Esophagus (tissue), 2 donors: ENCODE measurements at regions not wholly inside any gene's neighbourhood (a gene's known extent, or its start where the extent isn't known, plus 50 kb on each side); places are given as distances from the start of the nearest gene placed in this dataset.
A peak's percentile ranks its signal among the peaks of the same experiment; 100 is the strongest.
"Not testable (repeated sequence)": the region's sequence is repeated elsewhere in the genome, so short reads cannot be mapped to it uniquely, and the experiment has no call there.

Experiments used
- H3K27ac ChIP-seq, 2 donors: one replicate each; pipeline ENCODE4 v1.5.1; 2013; ENCODE audit warnings: low read depth in 2 of 2, mild to moderate bottlenecking in 2 of 2, inconsistent platforms in 1 of 2, low read length in 1 of 2, moderate library complexity in 1 of 2
- H3K27me3 ChIP-seq, 2 donors: one replicate each; pipeline ENCODE4 v1.6.1; 2013; ENCODE audit warnings: low read length in 2 of 2, control low read depth in 1 of 2, mild to moderate bottlenecking in 1 of 2; ENCODE audit not compliant: insufficient read depth in 2 of 2, control insufficient read depth in 1 of 2
- H3K36me3 ChIP-seq, 2 donors: one replicate each; pipeline ENCODE4 v1.6.1; 2013; ENCODE audit warnings: low read length in 1 of 2; ENCODE audit not compliant: control insufficient read depth in 2 of 2, insufficient read depth in 2 of 2
- H3K4me1 ChIP-seq, 2 donors: one replicate each; pipeline ENCODE4 v1.6.1; 2013; ENCODE audit warnings: low read length in 1 of 2; ENCODE audit not compliant: control insufficient read depth in 2 of 2, insufficient read depth in 2 of 2
- H3K4me3 ChIP-seq, 2 donors: one replicate each; pipeline ENCODE4 v1.5.1; 2013; ENCODE audit warnings: low read length in 2 of 2, mild to moderate bottlenecking in 2 of 2, low read depth in 1 of 2, moderate library complexity in 1 of 2
- H3K9me3 ChIP-seq, 2 donors: one replicate each; pipeline ENCODE4 v1.6.1; 2013; ENCODE audit warnings: mild to moderate bottlenecking in 2 of 2, low read depth in 1 of 2, low read length in 1 of 2, moderate library complexity in 1 of 2; ENCODE audit not compliant: control insufficient read depth in 2 of 2, insufficient read depth in 1 of 2
- WGBS, 2 donors: extraction: QIAGEN DNeasy Blood & Tissue Kit; methylation state at CpG; one replicate each; pipeline ENCODE4 v1.1.7; 2013; 5-methylcytosine and 5-hydroxymethylcytosine counted together
- donor health status: healthy with polysubstance abuse.
- donor health status: Bipolar disorder and iron deficiency.

GRCh38 chr2:238776003-238776760 is 71.7 kb upstream of the TWIST2 start:
- Histone ChIP-seq H3K36me3 (no peaks in the 10 kb centered on the region), H3K27ac (no peak overlapping the region), H3K27me3 (no peaks in the 10 kb centered on the region), H3K4me3 (no peak overlapping the region), H3K4me1 (no peaks in the 10 kb centered on the region), H3K9me3 (no peaks in the 10 kb centered on the region)
- WGBS, 2 donors = 65% methylated on average over 19 to 20 of the region's 20 CpGs

DNA sequence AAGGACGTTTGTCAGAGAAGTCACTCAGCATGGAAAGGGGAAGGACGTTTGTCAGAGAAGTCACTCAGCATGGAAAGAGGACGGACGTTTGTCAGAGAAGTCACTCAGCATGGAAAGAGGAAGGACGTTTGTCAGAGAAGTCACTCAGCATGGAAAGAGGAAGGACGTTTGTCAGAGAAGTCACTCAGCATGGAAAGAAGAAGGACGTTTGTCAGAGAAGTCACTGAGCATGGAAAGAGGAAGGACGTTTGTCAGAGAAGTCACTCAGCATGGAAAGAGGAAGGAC is 71.2 kb upstream of the TWIST2 start:
- not testable (repeated sequence) for H3K27me3 ChIP-seq, H3K27ac ChIP-seq, H3K4me1 ChIP-seq, H3K4me3 ChIP-seq, H3K36me3 ChIP-seq, H3K9me3 ChIP-seq
- WGBS, 2 donors = 21 to 30% methylated on average over 8 of the region's 8 CpGs

GRCh38 chr2:238777369-238778067 is 70.4 kb upstream of the TWIST2 start:
- H3K4me1 ChIP-seq = no peaks in the 10 kb centered on the region
- no peak overlapping the region for H3K27ac ChIP-seq
- no peaks in the 10 kb centered on the region for H3K27me3 ChIP-seq
- 69 to 73% methylated on average over 13 of the region's 15 CpGs for WGBS, 2 donors
- H3K4me3 ChIP-seq = no peak overlapping the region
- no peaks in the 10 kb centered on the region for H3K9me3 ChIP-seq
- H3K36me3 ChIP-seq = no peaks in the 10 kb centered on the region

DNA sequence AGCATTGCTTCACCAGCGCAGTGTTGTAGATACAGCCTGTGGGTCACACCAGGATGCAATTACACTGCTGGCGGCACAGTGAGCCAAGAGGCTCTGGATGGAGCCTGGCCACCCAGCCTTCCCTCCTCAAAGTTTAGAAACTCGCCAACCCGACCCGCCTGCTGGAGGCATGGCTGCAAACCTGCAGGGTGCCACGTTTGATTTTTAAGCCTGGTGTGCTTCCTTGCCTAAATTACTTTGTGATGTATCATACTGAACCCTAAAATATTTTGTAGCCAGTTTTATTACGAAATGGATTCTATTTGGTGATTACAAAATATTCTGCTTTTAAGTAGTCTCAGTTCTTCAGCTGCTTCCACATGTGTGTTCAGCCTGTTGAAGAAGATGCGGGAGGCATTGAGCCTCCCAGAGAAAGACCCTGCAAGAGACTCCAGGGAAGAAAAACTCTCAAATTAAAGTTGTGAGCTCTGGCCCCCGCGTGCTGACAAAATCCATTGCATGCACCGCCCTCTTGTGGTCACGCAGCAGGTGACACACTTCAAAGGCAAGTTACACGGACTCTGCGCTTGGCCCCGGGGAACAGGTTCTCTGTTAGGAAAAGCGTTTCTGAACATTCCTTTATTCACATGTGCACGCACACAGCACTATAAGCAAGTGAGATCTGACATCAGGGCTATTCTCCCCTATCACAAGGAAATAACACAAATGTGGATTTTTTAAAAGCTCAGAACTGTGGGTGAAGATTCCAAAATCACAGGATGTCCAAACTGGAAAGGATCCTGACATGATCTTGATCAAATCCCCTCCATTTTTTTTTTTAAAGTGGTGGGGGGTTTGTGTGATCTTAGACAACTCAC is 63.0 kb upstream of the TWIST2 start:
- H3K4me3 ChIP-seq = no peak overlapping the region
- H3K9me3 ChIP-seq = peaks cover 0 to 3% of the 10 kb centered on the region in 2 donors
- H3K27me3 ChIP-seq = no peaks in the 10 kb centered on the region
- 24 to 29% methylated on average over 17 of the region's 17 CpGs for WGBS, 2 donors
- peak overlapping the region in 1 of 2 donors; percentile 51 for H3K27ac ChIP-seq
- no peaks in the 10 kb centered on the region for H3K36me3 ChIP-seq
- no peaks in the 10 kb centered on the region for H3K4me1 ChIP-seq

GRCh38 chr2:238785528-238785860 is 62.4 kb upstream of the TWIST2 start:
- Histone ChIP-seq H3K27ac (peak overlapping the region in 1 of 2 donors; percentile 51), H3K4me1 (no peaks in the 10 kb centered on the region), H3K9me3 (peaks cover 0 to 3% of the 10 kb centered on the region in 2 donors), H3K4me3 (no peak overlapping the region), H3K36me3 (no peaks in the 10 kb centered on the region), H3K27me3 (no peaks in the 10 kb centered on the region)
- WGBS, 2 donors = 70 to 74% methylated on average over 9 of the region's 9 CpGs

- peaks cover 0 to 3% of the 10 kb centered on the region in 2 donors for H3K9me3 ChIP-seq
- no peak overlapping the region for H3K27ac ChIP-seq
- no peak overlapping the region for H3K4me3 ChIP-seq
Observed at GRCh38 chr2:238786379-238786778, 61.5 kb upstream of the TWIST2 start.

GRCh38 chr2:238786792-238787490 is 60.9 kb upstream of the TWIST2 start:
- H3K4me3 ChIP-seq = no peak overlapping the region
- no peaks in the 10 kb centered on the region for H3K27me3 ChIP-seq
- no peaks in the 10 kb centered on the region for H3K4me1 ChIP-seq
- H3K9me3 ChIP-seq = peaks cover 0 to 3% of the 10 kb centered on the region in 2 donors
- H3K27ac ChIP-seq = no peak overlapping the region
- H3K36me3 ChIP-seq = no peaks in the 10 kb centered on the region
- 84 to 85% methylated on average over 29 of the region's 29 CpGs for WGBS, 2 donors

More at GRCh38 chr2:238786379-238786778, 61.5 kb upstream of the TWIST2 start:
- WGBS, 2 donors = 85 to 87% methylated on average over 9 of the region's 9 CpGs
- no peaks in the 10 kb centered on the region for H3K27me3 ChIP-seq
- H3K36me3 ChIP-seq = no peaks in the 10 kb centered on the region
- no peaks in the 10 kb centered on the region for H3K4me1 ChIP-seq

- no peaks in the 10 kb centered on the region for H3K4me1 ChIP-seq
- no peaks in the 10 kb centered on the region for H3K27me3 ChIP-seq
- no peaks in the 10 kb centered on the region for H3K36me3 ChIP-seq
- WGBS, 2 donors = 79 to 83% methylated on average over 5 of the region's 5 CpGs
- H3K27ac ChIP-seq = no peak overlapping the region
- H3K4me3 ChIP-seq = no peak overlapping the region
- peaks cover 0 to 3% of the 10 kb centered on the region in 2 donors for H3K9me3 ChIP-seq
Observed at GRCh38 chr2:238787501-238787900, 60.4 kb upstream of the TWIST2 start.

GRCh38 chr2:238789317-238789806 is 58.5 kb upstream of the TWIST2 start:
- Histone ChIP-seq H3K27me3 (no peaks in the 10 kb centered on the region), H3K4me3 (no peak overlapping the region), H3K36me3 (no peaks in the 10 kb centered on the region), H3K27ac (no peak overlapping the region), H3K4me1 (no peaks in the 10 kb centered on the region), H3K9me3 (peaks cover 0 to 3% of the 10 kb centered on the region in 2 donors)
- 77 to 80% methylated on average over 8 of the region's 8 CpGs for WGBS, 2 donors
